OCI-LY7 (cell line): ENCODE measurements at regions not wholly inside any gene's neighbourhood (a gene's known extent, or its start where the extent isn't known, plus 50 kb on each side); places are given as distances from the start of the nearest gene placed in this dataset.

Source experiments
- BruUV-seq: library from RNA; stranded (reverse); fragments of 400-500 nt; replicated peaks from 2 replicates; lab custom pipeline; 2021; lab: Mats Ljungman, UMichigan
- CTCF ChIA-PET: fragments of 300-600 bp; sonication (Branson Sonifier 250); formaldehyde crosslinking; loops from one replicate; lab custom pipeline; 2022; ENCODE audit warnings: antibody characterized with exemption; ENCODE audit not compliant: unreplicated experiment; lab: Charles Lee
- POLR2A ChIA-PET: fragments of 300-600 bp; sonication (Branson Sonifier 250); formaldehyde crosslinking; loops from one replicate; lab custom pipeline; 2022; ENCODE audit warnings: antibody characterized with exemption; lab: Charles Lee
- DNase-seq: peaks from one replicate; pipeline ENCODE4 v3.0.0-alpha.2; 2015; ENCODE audit warnings: low spot score
- H2AFZ ChIP-seq: fragments of 200-600 bp; sonication (generic), shearing (Covaris generic); 2 replicates; pipeline ENCODE4 v1.6.1; 2014; ENCODE audit warnings: mild to moderate bottlenecking, antibody characterized with exemption, low read length, moderate library complexity
- H3K27ac ChIP-seq: fragments of 200-600 bp; sonication (generic); 2 replicates; pipeline ENCODE4 v1.5.1; 2014; ENCODE audit warnings: mixed run types, low read depth, mild to moderate bottlenecking, moderate library complexity, low read length, inconsistent platforms; ENCODE audit not compliant: poor library complexity, severe bottlenecking
- H3K36me3 ChIP-seq: fragments of 200-600 bp; sonication (generic); 2 replicates; pipeline ENCODE4 v1.6.1; 2014; ENCODE audit warnings: mild to moderate bottlenecking, antibody characterized with exemption, low read length, moderate library complexity, mixed read lengths; ENCODE audit not compliant: insufficient read depth
- H3K4me1 ChIP-seq: fragments of 200-600 bp; sonication (generic); 2 replicates; pipeline ENCODE4 v1.5.1; 2014; ENCODE audit warnings: mild to moderate bottlenecking, low read length; ENCODE audit not compliant: insufficient read depth, poor library complexity, severe bottlenecking
- H3K4me2 ChIP-seq: fragments of 200-600 bp; sonication (generic); 2 replicates; pipeline ENCODE4 v1.6.1; 2014; ENCODE audit warnings: mild to moderate bottlenecking, low read length
- H3K4me3 ChIP-seq: fragments of 200-600 bp; sonication (generic); 2 replicates; pipeline ENCODE4 v1.5.1; 2014; ENCODE audit warnings: mild to moderate bottlenecking, low read depth, low read length; ENCODE audit not compliant: poor library complexity, severe bottlenecking
- H3K79me2 ChIP-seq: fragments of 200-600 bp; sonication (generic); 2 replicates; pipeline ENCODE4 v1.6.1; 2016; ENCODE audit warnings: low read depth, mild to moderate bottlenecking, low read length, moderate library complexity, mixed read lengths; ENCODE audit not compliant: insufficient read depth
- H3K9me2 ChIP-seq: fragments of 200-600 bp; sonication (generic); 2 replicates; pipeline ENCODE4 v1.6.1; 2016; ENCODE audit warnings: mild to moderate bottlenecking, low read length, mixed read lengths; ENCODE audit not compliant: insufficient read depth
- H3K9me3 ChIP-seq: fragments of 200-600 bp; sonication (generic); 2 replicates; pipeline ENCODE4 v1.6.1; 2014; ENCODE audit warnings: mild to moderate bottlenecking, mixed run types, low read length, mixed read lengths
- H4K20me1 ChIP-seq: fragments of 200-600 bp; sonication (generic); 2 replicates; pipeline ENCODE4 v1.6.1; 2014; ENCODE audit warnings: mild to moderate bottlenecking, antibody characterized with exemption, low read length, moderate library complexity, mixed read lengths; ENCODE audit not compliant: insufficient read depth
- EZH2phosphoT487 ChIP-seq: fragments of 200-600 bp; sonication (generic); IDR thresholded peaks from 2 replicates; pipeline ENCODE4 v1.6.1; 2018; ENCODE audit warnings: low read depth, borderline replicate concordance, mild to moderate bottlenecking, mixed run types, antibody characterized with exemption, low read length, moderate library complexity, mixed read lengths
- intact Hi-C: fragments of 100-400 bp; cut with micrococcal nuclease; formaldehyde crosslinking; loops from one replicate; pipeline ENCODE4 v1.10.0; 2022; ENCODE audit not compliant: unreplicated experiment
- TF ChIP-seq, protein P1 (sequence below): fragments of 200-600 bp; sonication (generic); conservative IDR thresholded peaks from 2 replicates; pipeline ENCODE4 v1.5.1; 2014; ENCODE audit warnings: mild to moderate bottlenecking, antibody characterized with exemption, low read length, moderate library complexity, mixed read lengths

- POLR2A ChIA-PET, result interaction anchor here (0.9 kb wide), 1 partner anchor 16 kb away, joined by 3 read pairs; no protein-coding TSS in a partner anchor
- Histone ChIP-seq H4K20me1 (no peaks in the 10 kb centered on the region), H3K9me2 (no peaks in the 10 kb centered on the region), H3K36me3 (no peaks in the 10 kb centered on the region), H2AFZ (no peak overlapping the region), H3K9me3 (no peaks in the 10 kb centered on the region), H3K79me2 (no peaks in the 10 kb centered on the region), H3K4me1 (peaks cover 22% of the 10 kb centered on the region), H3K4me2 (no peak overlapping the region), H3K27ac (no peak overlapping the region), H3K4me3 (no peak overlapping the region)
- peak; percentile 16 for DNase-seq
- intact Hi-C loops, result no loop called here
- no peak for TF ChIP-seq EZH2phosphoT487
- TF ChIP-seq, protein P1, sequence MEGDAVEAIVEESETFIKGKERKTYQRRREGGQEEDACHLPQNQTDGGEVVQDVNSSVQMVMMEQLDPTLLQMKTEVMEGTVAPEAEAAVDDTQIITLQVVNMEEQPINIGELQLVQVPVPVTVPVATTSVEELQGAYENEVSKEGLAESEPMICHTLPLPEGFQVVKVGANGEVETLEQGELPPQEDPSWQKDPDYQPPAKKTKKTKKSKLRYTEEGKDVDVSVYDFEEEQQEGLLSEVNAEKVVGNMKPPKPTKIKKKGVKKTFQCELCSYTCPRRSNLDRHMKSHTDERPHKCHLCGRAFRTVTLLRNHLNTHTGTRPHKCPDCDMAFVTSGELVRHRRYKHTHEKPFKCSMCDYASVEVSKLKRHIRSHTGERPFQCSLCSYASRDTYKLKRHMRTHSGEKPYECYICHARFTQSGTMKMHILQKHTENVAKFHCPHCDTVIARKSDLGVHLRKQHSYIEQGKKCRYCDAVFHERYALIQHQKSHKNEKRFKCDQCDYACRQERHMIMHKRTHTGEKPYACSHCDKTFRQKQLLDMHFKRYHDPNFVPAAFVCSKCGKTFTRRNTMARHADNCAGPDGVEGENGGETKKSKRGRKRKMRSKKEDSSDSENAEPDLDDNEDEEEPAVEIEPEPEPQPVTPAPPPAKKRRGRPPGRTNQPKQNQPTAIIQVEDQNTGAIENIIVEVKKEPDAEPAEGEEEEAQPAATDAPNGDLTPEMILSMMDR, result no peak
- no TSS peak for BruUV-seq
- CTCF ChIA-PET, result interaction anchor here (0.5 kb wide), 1 partner anchor 26 kb away, joined by 3 read pairs; no protein-coding TSS in a partner anchor
These were observed 66.9 kb upstream of the WDR17 start for GRCh38 chr4:175998782-175999181.

- no peaks in the 10 kb centered on the region for H3K9me3 ChIP-seq
- no peak overlapping the region for H3K4me3 ChIP-seq
- H3K79me2 ChIP-seq, result no peaks in the 10 kb centered on the region
- H3K27ac ChIP-seq, result no peak overlapping the region
- H2AFZ ChIP-seq, result no peak overlapping the region; the same call in 1 of the 2 replicates
- POLR2A ChIA-PET, result interaction anchor here (0.7 to 1.4 kb wide), 6 partner anchors 11 to 57 kb away, joined by 3 to 8 read pairs (median 4); no protein-coding TSS in a partner anchor
- CTCF ChIA-PET, result no interaction called here
- TF ChIP-seq, protein P1, result no peak
- TF ChIP-seq EZH2phosphoT487, result no peak
- peaks cover 22% of the 10 kb centered on the region for H3K4me1 ChIP-seq
- no peak for DNase-seq
- no peak overlapping the region for H3K4me2 ChIP-seq
- no peaks in the 10 kb centered on the region for H3K36me3 ChIP-seq
- H3K9me2 ChIP-seq, result no peaks in the 10 kb centered on the region
- intact Hi-C loops, result no loop called here
- BruUV-seq, result no TSS peak
- H4K20me1 ChIP-seq, result no peaks in the 10 kb centered on the region
These were observed 65.7 kb upstream of the WDR17 start for GRCh38 chr4:175999944-176000343.
